HCEC 1CT (cell line): ENCODE measurements at regions not wholly inside any gene's neighbourhood (a gene's known extent, or its start where the extent isn't known, plus 50 kb on each side); places are given as distances from the start of the nearest gene placed in this dataset.

Experiments used
- DNase-seq: peaks from one replicate; pipeline ENCODE4 v3.0.0-alpha.2; 2017

- DNase-seq, result no peak
These were observed 533.2 kb upstream of the PCDH9 start for GRCh38 chr13:67763384-67763783.

GRCh38 chr13:67758975-67759374 lies 528.8 kb upstream of the PCDH9 start:
- no peak for DNase-seq

- no peak for DNase-seq
These were observed 523.9 kb upstream of the PCDH9 start for GRCh38 chr13:67754012-67754411.

- DNase-seq, result no peak
These were observed 522.6 kb upstream of the PCDH9 start for GRCh38 chr13:67752759-67753158.

- DNase-seq, result no peak
These were observed 512.3 kb upstream of the PCDH9 start for GRCh38 chr13:67742478-67742877.

GRCh38 chr13:67740871-67741535 lies 510.9 kb upstream of the PCDH9 start:
- peak; percentile 42 for DNase-seq

GRCh38 chr13:67736646-67737420 lies 506.7 kb upstream of the PCDH9 start:
- peak; percentile 78 for DNase-seq

GRCh38 chr13:67735651-67736050 lies 505.5 kb upstream of the PCDH9 start:
- DNase-seq, result no peak

- DNase-seq, result no peak
These were observed 496.8 kb upstream of the PCDH9 start for GRCh38 chr13:67726979-67727378.

GRCh38 chr13:67725999-67726398 lies 495.9 kb upstream of the PCDH9 start:
- no peak for DNase-seq

- DNase-seq, result no peak
These were observed 483.4 kb upstream of the PCDH9 start for GRCh38 chr13:67713571-67713970.

- DNase-seq, result peak; percentile 2
These were observed 466.6 kb upstream of the PCDH9 start for GRCh38 chr13:67696775-67697174.

- no peak for DNase-seq
These were observed 434.4 kb upstream of the PCDH9 start for GRCh38 chr13:67664502-67664901.

- no peak for DNase-seq
These were observed 432.9 kb upstream of the PCDH9 start for GRCh38 chr13:67662997-67663396.

- no peak for DNase-seq
These were observed 422.8 kb upstream of the PCDH9 start for GRCh38 chr13:67652887-67653286.

- DNase-seq, result peak; percentile 12
These were observed 421.9 kb upstream of the PCDH9 start for GRCh38 chr13:67651908-67652465.

GRCh38 chr13:67650471-67650870 lies 420.3 kb upstream of the PCDH9 start:
- DNase-seq, result peak; percentile 65

GRCh38 chr13:67645874-67646467 lies 415.8 kb upstream of the PCDH9 start:
- no peak for DNase-seq

GRCh38 chr13:67643516-67644055 lies 413.4 kb upstream of the PCDH9 start:
- no peak for DNase-seq

- DNase-seq, result no peak
These were observed 412.5 kb upstream of the PCDH9 start for GRCh38 chr13:67642657-67643056.

GRCh38 chr13:67635754-67636153 lies 405.6 kb upstream of the PCDH9 start:
- peak; percentile 71 for DNase-seq

- DNase-seq, result peak; percentile 66
These were observed 402.5 kb upstream of the PCDH9 start for GRCh38 chr13:67632590-67632989.

- DNase-seq, result no peak
These were observed 400.5 kb upstream of the PCDH9 start for GRCh38 chr13:67630640-67631039.

- no peak for DNase-seq
These were observed 393.5 kb upstream of the PCDH9 start for GRCh38 chr13:67623630-67624029.
